HUES48 (cell line): ENCODE measurements at regions not wholly inside any gene's neighbourhood (a gene's known extent, or its start where the extent isn't known, plus 50 kb on each side); places are given as distances from the start of the nearest gene placed in this dataset.

Experiments
- H3K27ac ChIP-seq: one replicate; pipeline ENCODE4 v1.7.0; 2013; ENCODE audit warnings: low read depth, low read length, inconsistent platforms
- H3K27me3 ChIP-seq: 2 replicates; pipeline ENCODE4 v1.6.1; 2013; ENCODE audit warnings: mild to moderate bottlenecking, low read length; ENCODE audit not compliant: control insufficient read depth, insufficient read depth
- H3K36me3 ChIP-seq: 2 replicates; pipeline ENCODE4 v1.6.1; 2013; ENCODE audit warnings: low read length; ENCODE audit not compliant: control insufficient read depth, insufficient read depth
- H3K4me1 ChIP-seq: 2 replicates; pipeline ENCODE4 v1.6.1; 2013; ENCODE audit warnings: mild to moderate bottlenecking, low read length; ENCODE audit not compliant: control insufficient read depth, insufficient read depth
- H3K4me3 ChIP-seq: 2 replicates; pipeline ENCODE4 v1.5.1; 2013; ENCODE audit warnings: mild to moderate bottlenecking, low read depth, low read length
- H3K9ac ChIP-seq: 2 replicates; pipeline ENCODE4 v1.6.1; 2013; ENCODE audit warnings: mild to moderate bottlenecking, low read depth, low read length, moderate library complexity
- H3K9me3 ChIP-seq: 2 replicates; pipeline ENCODE4 v1.6.1; 2013; ENCODE audit warnings: low read length; ENCODE audit not compliant: control insufficient read depth, insufficient read depth

DNA sequence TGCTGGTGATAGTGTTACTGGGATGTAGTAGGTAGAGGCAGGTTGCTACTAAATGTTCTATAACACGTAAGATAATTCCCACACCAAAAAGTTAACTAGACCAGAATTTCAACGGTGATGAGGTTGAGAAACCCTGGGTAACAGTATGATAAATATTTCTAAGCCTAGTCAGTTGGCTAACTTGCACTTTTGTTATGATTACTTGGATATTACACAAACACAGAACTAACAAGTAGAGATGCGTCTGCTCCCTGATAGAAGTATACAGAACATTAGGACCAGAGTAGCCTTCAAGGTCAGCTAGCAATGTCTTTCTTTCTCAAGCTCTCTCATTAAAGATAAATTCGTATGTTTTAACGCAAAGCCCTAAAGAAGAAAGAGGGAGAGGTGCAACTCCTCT lies 86.2 kb upstream of the FZD8 start:
- Histone ChIP-seq H3K4me1 (no peaks in the 10 kb centered on the region), H3K27me3 (no peaks in the 10 kb centered on the region), H3K36me3 (no peaks in the 10 kb centered on the region), H3K9me3 (no peaks in the 10 kb centered on the region), H3K9ac (no peak overlapping the region), H3K4me3 (no peak overlapping the region), H3K27ac (no peak overlapping the region)

DNA sequence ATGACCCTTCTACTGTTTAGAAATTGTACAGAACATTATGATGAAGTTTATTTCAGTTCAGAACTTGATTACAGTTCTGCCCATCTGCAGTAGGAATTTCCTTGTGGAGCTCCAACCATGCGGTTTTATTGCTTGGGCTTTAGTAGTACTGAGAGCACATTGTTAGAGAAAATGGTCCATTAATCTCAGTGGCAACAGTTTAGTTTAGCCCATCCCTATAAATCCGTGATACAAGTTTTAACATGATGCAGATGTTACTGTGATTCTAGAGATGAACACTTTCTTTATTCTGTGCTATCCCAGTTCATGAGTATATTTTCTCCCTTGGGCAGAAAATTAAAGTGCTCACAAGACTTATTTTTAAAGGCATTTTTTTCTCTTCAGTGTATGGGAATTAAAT lies 84.8 kb upstream of the FZD8 start:
- Histone ChIP-seq H3K27me3 (no peaks in the 10 kb centered on the region), H3K4me3 (no peak overlapping the region), H3K9me3 (no peaks in the 10 kb centered on the region), H3K4me1 (no peaks in the 10 kb centered on the region), H3K9ac (no peak overlapping the region), H3K27ac (no peak overlapping the region), H3K36me3 (no peaks in the 10 kb centered on the region)

DNA sequence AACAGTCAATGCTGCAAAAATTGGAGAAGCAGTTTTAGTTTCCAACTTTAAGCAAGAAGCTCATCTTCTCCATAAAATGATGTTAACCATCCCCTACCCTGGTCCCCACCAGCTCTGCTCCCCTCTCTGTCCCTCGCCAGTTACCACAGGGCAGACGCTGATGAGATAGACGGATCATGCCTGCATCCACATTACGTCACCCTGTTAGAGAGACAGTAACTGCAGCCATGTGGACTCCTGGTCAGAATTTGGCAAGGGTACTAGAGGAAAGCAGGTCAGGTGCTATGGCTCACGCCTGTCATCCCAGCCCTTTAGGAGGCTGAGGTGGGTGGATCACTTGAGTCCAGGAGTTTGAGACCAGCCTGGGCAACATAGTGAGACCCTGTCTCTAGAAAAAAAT lies 81.9 kb upstream of the FZD8 start:
- no peak overlapping the region for H3K27ac ChIP-seq
- H3K9ac ChIP-seq: no peak overlapping the region
- no peaks in the 10 kb centered on the region for H3K9me3 ChIP-seq
- no peaks in the 10 kb centered on the region for H3K4me1 ChIP-seq
- H3K27me3 ChIP-seq: no peaks in the 10 kb centered on the region
- no peaks in the 10 kb centered on the region for H3K36me3 ChIP-seq
- H3K4me3 ChIP-seq: no peak overlapping the region

DNA sequence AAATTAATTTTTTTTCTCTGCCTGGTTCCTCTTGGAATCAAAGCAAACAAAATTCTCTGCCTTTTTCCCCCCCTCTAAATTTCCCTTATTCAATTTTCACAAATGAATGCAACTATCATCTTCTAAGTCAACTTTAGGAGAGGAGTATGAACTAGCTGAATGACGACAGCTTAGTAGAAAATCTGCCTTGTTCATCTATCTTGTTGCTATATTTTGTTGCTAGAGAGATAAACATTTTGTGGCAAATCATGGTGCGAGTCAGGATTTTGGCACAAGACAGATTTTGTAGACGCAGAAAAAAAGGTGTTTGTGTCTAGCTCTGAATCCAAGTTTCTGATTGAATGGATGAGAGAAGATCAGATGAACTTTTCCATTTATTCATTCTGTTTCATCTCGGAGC lies 81.0 kb upstream of the FZD8 start:
- Histone ChIP-seq H3K27ac (no peak overlapping the region), H3K4me3 (no peak overlapping the region), H3K36me3 (no peaks in the 10 kb centered on the region), H3K4me1 (no peaks in the 10 kb centered on the region), H3K9ac (no peak overlapping the region), H3K9me3 (no peaks in the 10 kb centered on the region), H3K27me3 (no peaks in the 10 kb centered on the region)

DNA sequence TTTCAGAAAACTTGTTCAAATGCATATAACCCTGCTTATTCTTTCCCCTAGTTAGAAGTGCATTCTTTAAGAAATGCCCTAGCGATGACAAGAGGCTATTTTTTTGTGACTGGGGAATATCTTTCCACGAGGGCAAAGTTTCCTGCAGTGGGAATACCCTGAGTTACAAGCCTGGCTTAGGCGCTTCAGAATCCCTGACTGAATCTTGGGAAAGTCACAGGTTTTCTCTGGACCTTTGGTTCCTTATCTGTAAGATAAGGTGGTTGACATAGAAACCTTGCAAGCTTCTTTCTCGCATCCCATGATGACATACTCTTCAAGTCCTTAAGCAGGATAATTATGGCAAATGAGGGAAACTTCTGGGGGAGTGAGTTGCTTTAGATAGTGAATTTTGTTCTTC lies 80.5 kb upstream of the FZD8 start:
- no peak overlapping the region for H3K9ac ChIP-seq
- H3K4me3 ChIP-seq: no peak overlapping the region
- no peak overlapping the region for H3K27ac ChIP-seq
- H3K9me3 ChIP-seq: no peaks in the 10 kb centered on the region
- H3K27me3 ChIP-seq: no peaks in the 10 kb centered on the region
- H3K36me3 ChIP-seq: no peaks in the 10 kb centered on the region
- no peaks in the 10 kb centered on the region for H3K4me1 ChIP-seq

DNA sequence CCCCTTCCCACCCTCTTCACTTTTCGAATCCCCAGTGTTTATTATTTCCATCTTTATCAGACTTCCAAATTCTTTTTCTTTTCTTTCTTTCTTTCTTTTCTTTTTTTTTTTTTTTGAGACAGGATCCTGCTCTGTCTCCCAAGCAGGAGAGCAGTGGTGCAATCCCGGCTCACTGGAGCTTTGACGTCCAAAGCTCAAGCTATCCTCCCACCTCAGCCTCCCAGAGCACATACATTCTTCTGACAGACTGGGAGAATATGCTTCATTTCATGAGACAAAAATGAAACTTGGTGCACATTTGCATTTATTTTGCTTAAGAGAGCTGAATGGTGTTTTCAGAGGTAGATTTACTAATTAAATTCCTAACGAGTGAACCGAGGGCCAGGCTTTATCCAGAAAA lies 80.1 kb upstream of the FZD8 start:
- no peak overlapping the region for H3K27ac ChIP-seq
- no peaks in the 10 kb centered on the region for H3K4me1 ChIP-seq
- no peak overlapping the region for H3K4me3 ChIP-seq
- no peaks in the 10 kb centered on the region for H3K9me3 ChIP-seq
- H3K9ac ChIP-seq: no peak overlapping the region
- H3K27me3 ChIP-seq: no peaks in the 10 kb centered on the region
- H3K36me3 ChIP-seq: no peaks in the 10 kb centered on the region

DNA sequence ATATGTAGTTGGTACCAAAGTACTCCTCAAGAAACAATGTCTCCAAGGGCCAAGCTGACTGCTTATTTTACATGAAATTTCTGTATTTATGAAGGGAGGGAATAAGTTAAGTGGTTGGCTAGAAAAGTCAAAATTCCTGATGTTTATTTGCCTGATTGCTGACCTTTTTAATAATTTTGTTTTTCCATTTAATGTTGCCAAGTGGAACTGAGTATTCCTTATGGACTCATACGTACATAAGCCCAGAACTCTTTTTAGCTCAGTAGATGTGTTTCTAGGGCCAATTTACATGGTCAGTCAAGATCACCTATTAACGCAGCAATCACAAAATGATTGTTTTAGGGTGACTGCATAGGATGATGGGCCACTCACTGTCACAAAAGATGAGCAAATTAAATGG lies 78.3 kb upstream of the FZD8 start:
- Histone ChIP-seq H3K36me3 (no peaks in the 10 kb centered on the region), H3K4me1 (no peaks in the 10 kb centered on the region), H3K9me3 (no peaks in the 10 kb centered on the region), H3K4me3 (no peak overlapping the region), H3K27ac (no peak overlapping the region), H3K9ac (no peak overlapping the region), H3K27me3 (no peaks in the 10 kb centered on the region)

DNA sequence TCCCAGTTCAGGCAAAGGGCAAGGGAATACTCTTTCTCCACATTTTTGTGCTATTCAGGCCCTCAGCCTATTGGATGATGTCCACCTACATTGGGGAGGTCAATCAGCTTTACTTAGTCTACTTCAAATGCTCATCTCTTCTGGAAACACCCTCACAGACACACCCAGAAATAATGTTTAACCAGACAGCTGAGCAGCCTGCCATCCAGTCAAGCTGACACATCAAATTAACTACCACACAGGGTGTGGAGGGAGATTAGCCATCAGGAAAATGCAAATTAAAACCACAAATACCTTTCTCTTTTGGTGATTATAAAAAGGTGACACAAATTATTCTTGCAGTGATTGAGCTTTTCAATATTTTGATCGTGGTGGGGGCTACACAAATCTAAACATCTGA lies 74.7 kb upstream of the FZD8 start:
- H3K27me3 ChIP-seq: no peaks in the 10 kb centered on the region

DNA sequence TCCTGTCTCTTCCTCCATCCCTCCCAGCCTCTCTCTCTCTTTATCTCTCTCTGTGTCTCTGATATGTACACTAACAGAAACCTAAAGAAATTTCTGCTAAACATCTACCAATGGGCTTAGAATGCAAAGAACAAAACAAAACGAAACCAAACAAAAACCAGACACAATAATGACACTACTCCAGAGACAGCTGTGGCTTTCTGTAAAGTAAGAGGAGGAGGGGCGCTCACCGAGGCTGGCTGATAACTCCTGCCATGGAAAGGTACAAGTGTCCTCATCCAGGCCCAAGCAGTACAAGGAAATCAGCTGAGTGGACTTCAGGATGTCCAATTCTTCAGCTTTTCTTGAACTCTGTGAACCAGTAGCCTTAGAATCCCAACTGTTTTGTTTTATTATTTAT lies 70.4 kb upstream of the FZD8 start:
- H3K36me3 ChIP-seq: no peaks in the 10 kb centered on the region
- H3K9ac ChIP-seq: no peak overlapping the region
- H3K4me1 ChIP-seq: no peaks in the 10 kb centered on the region; the same call in 1 of the 2 replicates
- H3K9me3 ChIP-seq: peaks cover 7% of the 10 kb centered on the region
- H3K4me3 ChIP-seq: no peak overlapping the region
- H3K27ac ChIP-seq: no peak overlapping the region
- H3K27me3 ChIP-seq: no peaks in the 10 kb centered on the region

More for the DNA sequence above, 74.7 kb upstream of the FZD8 start:
- Histone ChIP-seq H3K4me1 (no peaks in the 10 kb centered on the region), H3K27ac (no peak overlapping the region), H3K9ac (no peak overlapping the region), H3K36me3 (no peaks in the 10 kb centered on the region), H3K4me3 (no peak overlapping the region), H3K9me3 (no peaks in the 10 kb centered on the region)

DNA sequence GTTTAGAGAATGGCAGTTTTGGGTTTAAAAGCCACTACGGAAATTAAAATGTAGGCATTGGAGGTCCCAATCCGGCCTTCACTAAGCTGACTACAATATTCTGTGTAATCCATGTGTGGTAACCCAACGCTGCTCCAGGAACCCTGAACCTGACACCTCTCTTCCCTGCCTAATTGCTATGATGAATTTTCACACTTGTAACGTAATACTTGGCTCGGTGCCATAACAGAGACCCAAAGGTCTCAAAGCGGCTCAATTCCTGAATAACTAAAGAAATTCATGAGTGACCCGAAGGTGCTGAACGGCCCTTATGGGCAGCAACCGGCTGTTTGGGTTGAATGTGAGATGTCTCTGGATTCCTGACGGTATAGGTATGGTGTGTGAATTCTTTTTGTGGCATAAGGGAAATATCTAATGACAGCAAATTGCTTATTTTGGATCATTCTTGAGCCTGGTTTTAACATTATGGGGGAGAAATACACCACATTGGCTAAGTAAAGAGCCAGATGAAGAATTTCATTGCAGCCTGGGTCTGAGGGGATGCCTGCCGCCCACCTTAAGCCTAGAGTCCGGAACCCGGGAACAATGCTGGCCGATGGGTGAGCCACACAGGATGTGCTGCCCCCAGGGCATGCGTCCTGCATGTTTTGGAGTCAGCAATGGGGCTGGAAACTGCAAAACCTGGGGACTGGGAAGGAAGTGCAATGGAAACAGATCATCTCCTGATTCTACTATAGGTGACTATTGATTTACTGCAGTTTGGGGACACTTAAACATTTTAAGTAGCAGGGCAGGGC lies 69.7 kb upstream of the FZD8 start:
- Histone ChIP-seq H3K9me3 (peaks cover 9% of the 10 kb centered on the region), H3K27ac (no peak overlapping the region), H3K4me3 (no peak overlapping the region), H3K4me1 (no peaks in the 10 kb centered on the region; the same call in 1 of the 2 replicates), H3K9ac (no peak overlapping the region), H3K27me3 (no peaks in the 10 kb centered on the region), H3K36me3 (no peaks in the 10 kb centered on the region)

DNA sequence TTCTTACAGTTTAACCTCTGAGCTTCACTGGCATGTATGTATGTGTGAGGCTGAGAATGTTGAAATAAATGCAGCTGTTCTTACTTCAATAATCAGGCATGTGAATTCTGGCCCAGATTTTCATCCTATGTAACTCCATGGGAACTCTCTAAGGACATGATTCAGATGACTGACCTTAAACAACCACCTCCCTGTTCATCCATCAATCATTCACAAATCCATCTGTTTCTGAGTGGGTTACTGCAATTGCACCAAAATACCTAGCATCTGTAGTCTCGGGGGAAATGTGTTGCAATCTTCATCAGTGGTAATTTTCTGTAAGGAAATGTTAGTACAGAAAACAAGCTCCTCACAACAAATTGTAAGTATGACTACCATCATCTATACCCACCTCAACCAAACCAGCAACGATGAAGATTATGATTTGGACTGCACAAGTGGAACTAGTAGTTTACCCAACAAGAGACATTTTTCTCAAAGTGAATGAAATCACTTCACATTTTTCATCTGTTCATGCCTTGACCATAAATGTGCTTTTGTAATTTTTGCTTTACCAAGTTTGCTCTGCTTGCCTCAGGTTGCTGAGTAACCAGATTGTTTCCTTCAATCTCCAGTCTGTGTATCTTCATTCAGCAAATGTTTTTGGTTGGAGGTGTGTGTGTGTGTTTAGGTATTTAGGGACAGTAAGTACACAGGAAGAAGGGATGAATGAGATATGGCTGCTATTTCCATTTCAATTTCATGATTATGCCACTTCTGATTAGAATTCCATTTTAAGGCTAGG lies 65.7 kb upstream of the FZD8 start:
- Histone ChIP-seq H3K36me3 (no peaks in the 10 kb centered on the region), H3K4me3 (no peak overlapping the region), H3K9me3 (peaks cover 11% of the 10 kb centered on the region), H3K9ac (no peak overlapping the region), H3K27ac (no peak overlapping the region), H3K4me1 (no peaks in the 10 kb centered on the region; the same call in none of the 2 replicates), H3K27me3 (no peaks in the 10 kb centered on the region)
